D341Med (cell line): ENCODE measurements at regions not wholly inside any gene's neighbourhood (a gene's known extent, or its start where the extent isn't known, plus 50 kb on each side); places are given as distances from the start of the nearest gene placed in this dataset.

ENCODE experiments used
- DNase-seq: peaks from one replicate; pipeline ENCODE4 v3.0.0; 2012; ENCODE audit warnings: low spot score

DNA sequence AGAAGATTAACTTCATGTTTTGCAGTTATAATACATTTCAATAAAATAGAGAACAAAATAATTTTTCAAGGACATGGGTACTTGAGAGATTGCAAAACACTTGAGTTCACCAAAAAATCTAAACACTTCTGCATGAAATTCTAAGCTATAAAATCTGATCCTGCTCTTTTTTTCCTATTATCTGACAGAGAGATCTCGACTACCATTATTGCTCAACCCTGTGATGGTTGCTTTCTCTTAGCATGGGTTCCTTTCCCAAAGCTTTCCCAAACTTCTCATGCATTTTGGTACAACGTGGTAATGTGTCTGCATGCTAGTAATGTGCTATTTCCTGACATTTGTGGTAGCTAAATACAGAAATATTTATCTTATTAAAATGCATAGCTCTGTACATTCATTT lies 1243.1 kb upstream of the ADGRB3 start:
- DNase-seq, result no peak

DNA sequence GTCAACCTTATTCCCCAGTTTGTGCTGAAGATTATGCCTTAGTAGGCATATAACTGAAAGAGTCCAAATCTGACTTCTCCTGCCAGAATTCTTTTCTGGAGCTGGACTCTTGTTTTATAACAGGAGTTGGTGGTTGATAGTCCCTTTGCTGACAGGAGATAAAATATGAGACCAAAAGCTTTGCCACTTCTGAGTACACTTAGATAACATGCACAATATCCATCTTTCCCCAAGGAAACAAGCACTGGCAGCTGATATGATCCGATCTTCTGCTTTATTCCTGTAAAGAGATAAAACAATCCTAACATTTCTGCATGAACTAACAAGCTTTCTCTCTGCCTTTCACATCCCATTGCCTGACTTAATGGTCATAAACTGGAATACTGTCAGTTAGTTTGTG lies 1265.4 kb upstream of the ADGRB3 start:
- DNase-seq, result no peak

DNA sequence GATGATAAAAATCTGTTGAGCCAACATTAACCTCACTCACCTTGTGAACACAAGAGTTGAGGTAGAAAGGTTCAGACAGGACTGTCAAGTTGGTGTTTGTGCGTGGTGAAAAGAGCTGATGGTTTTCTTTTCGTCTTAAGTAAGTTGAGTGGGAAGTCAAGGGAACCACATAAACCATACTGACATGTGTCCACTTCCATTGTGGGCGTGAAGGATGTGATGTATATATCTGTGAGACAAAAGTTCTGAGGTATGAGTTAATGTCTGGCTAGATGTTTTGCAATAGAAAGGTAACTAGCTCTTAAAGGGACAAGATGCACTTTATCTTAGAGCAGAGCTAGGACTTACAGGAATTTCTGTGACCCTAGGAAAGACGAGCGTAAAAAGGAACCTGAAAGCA lies 1272.1 kb upstream of the ADGRB3 start:
- no peak for DNase-seq

DNA sequence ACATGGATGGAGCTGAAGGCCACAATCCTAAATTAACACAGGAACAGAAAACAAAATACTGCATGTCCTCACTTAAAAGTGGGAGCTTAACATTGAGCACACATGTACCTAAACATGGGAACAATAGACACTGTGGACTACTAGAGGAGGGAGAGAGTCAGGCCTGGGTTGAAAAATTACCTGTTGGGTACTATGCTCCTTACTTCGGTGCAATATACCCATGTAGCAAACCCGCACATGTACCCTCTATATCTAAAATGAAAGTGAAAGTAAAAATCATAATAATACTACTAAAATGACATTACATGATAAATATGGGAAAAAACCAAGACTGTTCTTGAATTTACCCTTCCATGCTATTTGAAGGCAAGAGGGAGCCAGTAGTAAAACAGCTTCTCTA lies 1273.8 kb upstream of the ADGRB3 start:
- no peak for DNase-seq

DNA sequence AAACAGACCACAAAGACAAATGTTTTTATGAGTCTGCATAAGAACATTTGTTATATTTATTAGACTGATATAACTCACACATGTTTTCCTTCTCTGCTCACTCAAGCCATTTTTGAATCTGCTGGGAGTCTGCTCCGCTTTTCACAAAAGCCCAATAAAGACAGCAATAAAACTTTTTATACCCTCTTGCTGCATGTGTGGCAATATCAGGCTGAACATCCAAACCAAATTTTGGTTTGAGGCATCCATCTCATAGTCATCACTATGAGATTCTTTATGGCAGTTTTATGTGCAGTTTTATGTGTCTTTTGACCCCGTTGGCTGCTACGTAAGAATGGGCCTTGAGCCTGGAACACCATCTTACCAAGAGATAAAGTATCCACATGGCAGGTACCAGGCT lies 1276.8 kb upstream of the ADGRB3 start:
- DNase-seq, result no peak

DNA sequence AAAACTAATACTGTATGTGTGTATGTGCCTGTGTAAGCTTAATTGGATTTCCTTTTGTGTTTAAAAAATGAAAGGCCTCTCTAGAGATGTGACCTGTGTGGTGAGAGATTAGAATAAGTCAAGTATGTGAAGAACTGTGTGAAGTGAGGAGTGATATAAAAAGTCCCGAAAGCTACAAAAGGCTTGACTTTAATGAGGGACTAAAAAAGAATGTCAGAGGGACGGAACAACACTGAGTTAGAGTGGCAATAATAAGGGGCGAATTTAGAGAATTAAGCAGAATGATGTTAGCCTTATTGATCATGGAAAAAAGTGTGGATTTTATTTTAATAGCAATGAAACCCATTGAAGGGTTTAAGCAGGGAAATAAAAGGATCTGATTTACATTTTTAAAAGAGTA lies 1281.2 kb upstream of the ADGRB3 start:
- DNase-seq, result no peak

DNA sequence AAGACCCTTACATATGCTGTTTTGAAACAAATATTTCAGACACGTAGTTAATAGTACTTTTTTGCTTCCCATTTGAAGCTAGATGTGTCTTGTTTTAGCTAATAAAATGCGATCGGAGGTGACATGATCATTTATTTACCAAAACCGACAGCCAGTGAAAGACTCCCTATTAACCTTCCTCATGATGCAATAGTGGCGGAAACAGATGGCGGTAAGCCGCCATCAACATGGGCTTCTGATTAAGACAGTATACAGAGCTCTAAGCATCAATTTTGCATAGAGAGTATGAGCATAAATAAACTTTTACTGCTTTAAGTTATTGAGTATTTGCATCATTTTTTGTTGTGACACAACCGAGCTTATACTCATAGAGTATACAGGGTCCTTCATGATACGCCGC lies 1282.4 kb upstream of the ADGRB3 start:
- no peak for DNase-seq

DNA sequence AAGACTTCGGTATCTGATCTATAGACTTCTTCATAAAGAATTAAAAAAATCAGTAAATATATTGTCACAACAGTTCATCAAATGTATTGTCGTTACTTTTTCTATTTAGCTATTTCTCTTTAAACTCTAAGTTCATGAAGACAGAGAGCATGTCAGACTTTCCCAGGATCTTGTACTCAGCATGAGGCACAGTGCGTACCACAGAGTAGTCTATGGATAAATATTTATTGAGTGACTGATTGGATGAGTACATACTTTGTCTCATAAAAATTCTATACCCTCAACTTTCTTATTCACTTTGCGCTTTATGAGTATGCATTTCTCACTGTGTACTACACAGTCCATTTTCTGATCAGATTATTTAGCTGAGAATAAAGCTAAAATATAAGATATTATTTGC lies 1284.4 kb upstream of the ADGRB3 start:
- no peak for DNase-seq

DNA sequence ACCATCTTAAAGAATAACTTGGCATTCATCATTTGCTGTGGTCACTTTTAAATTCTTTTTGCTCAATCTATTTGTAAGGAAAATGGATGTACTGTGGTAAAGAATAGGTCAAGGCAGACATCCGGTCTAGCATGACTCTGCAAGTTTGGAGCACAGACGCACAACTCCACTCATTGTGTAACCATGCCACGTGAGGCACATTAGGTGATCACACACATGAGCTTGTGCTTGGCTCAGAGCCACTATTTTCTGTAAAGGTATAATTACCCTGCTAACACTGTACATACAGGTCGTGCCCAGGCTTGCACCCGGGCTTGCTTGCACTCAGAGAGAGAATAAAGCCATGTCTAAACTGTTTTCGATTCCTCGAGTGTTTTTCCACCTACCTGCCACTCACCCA lies 1289.1 kb upstream of the ADGRB3 start:
- no peak for DNase-seq

DNA sequence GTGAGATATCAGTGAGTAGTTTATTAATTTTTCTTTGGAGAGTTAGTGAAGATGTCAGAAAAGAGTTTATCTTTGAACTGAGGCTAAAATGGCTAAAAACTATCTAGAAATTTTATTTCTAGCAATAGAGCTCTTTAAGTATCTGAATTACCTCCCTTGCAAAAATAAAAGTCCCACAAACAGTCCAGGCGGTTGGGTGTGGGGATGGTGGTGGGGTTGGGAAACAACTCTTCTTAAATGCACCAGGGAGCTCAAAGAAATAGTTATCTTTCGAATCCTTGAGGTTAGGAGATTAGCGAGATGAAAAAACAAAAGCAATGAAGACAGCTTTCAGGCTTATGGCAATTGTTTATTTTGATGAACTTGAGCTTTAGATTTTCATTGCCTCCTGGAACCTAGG lies 1299.1 kb upstream of the ADGRB3 start:
- no peak for DNase-seq

DNA sequence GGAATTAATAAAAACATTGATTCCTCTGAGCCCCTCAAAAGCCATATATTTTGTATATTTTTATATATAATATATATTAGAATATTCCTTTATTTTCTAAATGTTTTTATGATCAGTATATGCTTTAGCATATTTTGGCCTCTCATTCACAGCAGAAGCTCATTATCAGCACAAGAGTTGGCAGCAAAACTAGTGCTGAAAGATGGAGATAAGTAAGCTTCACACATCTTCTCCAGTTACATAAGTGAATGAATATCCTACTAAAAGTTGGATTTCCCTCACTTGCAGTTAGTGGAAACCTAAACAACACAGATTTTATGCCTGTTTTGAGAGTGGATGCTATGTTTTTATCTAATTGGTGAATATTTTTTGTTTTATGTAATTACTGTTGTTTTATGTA lies 1303.8 kb upstream of the ADGRB3 start:
- DNase-seq, result no peak

DNA sequence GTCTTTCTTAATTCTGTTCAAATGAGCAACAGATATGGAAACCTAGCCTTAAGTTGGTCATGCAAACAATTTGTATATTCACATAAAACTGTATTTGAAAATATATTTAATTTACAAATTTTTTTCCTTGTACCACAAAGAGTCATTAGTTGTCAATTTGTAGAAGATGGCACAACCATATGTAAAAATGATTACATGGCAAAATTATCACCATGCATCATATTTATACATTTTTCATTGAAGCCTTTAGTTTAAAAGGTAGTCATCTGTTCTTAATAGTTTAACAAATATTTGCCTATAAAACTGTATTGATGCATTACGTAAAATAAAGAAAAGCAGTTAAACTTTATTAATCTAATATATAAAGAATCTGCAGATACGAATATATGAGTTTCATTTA lies 1306.8 kb upstream of the ADGRB3 start:
- no peak for DNase-seq

DNA sequence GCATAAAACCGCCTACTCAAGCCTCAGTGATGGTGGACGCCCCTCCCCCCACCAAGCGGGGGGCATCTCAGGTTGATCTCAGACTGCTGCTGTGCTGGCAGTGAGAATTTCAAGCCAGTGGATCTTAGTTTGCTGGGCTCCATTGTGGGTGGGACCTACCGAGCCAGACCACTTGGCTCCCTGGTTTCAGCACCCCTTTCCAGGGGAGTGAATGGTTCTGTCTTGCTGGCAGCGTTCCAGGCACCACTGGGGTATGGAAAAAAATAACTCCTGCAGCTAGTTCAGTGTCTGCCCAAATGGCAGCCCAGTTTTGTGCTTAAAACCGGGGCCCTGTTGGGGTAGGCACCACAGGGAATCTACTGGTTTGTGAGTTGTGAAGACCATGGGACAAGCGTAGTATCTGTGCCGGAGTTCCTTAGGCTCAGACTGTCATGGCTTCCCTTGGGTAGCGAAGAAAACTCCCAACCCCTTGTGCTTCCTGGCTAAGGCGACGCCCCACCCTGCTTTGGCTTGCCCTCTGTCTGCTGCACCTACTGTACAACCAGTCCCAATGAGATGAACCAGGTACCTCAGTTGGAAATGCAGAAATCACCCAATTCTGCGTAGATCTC lies 1334.5 kb upstream of the ADGRB3 start:
- no peak for DNase-seq

DNA sequence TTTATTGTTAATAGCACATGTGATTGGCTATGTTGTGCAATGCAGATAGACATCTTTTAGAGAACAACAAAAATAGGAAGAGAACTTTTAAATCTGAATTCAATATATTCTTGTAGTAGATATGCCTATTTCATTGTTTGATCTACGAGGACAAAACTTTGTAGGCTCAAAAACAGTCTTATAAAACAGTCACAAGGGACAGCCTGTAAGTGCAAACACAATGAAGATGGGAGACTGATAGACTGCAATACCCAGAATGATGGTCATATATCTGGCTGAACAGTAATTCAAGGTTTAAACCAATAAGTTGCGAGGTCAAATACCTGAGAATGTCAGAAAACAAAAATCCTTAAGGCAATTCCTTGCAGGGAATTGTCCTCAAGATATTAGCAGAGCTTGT lies 1342.9 kb upstream of the ADGRB3 start:
- no peak for DNase-seq

DNA sequence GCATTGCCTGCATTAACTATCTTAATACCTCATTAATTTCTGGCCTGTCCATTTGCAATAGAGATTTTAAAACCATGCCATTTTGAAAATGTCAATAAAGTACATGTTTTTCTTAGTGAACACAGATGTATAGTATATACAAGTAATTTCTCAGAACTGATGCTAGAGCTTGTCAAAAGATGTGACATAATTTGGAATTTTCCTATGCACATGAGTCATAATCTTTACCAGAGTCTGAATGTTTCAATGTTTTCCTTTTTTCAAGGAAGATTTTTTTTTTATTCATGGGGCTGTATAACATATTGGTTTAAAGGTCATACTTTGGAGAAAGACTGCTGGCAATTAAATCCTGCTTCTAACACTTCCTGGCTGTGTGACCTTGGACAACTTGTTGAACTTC lies 1347.5 kb upstream of the ADGRB3 start:
- DNase-seq, result no peak

DNA sequence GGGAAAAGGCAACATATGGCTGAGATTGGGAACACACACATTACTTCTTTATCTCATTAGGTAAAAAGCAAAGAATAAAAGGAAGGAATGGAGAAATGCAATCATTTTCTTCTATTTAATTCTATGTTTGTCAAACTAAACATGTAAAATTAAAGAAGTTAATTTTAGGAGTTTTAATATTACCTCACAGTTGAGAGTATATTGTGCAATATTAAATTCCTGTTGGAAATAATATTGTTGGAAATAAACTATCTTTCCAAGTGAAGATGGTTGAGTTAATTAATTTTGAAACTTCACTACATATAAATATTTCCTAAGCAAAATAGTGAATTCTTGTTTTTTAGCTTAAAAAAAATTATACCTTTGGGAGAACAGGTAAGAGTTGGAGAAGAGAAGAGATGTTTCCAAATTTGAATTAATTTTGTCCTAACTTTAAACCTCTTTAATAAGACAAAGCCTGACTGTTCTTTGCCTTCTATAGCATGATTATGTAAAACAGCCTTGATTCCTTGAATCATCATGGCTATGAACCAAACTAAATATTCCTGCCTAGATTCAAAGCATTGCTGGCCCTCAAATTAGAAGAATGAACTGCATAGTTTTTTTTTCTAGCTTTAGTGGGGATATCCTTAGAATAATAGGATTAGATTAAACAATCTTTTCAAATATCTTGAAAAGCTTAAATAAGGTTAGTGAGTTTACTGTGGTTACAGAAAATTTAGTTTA lies 1349.1 kb upstream of the ADGRB3 start:
- no peak for DNase-seq

DNA sequence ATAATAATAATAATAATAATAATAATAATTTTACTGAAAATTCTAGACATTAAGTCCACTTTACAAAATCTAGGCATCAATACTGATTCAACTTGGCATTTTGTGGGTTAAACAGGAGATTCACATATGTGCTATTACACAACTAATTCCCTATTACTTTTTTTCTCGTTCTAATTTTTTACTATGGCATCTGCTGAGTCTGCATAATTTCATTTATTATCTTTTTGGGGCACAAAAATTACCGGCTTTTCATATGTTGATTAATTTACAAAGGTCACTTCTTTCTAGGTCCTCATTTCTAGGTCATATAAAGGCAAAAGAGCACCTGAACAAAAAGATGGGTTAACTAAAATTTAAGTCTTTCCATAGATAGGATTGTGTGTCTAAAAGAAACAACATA lies 1357.8 kb upstream of the ADGRB3 start:
- DNase-seq, result no peak

DNA sequence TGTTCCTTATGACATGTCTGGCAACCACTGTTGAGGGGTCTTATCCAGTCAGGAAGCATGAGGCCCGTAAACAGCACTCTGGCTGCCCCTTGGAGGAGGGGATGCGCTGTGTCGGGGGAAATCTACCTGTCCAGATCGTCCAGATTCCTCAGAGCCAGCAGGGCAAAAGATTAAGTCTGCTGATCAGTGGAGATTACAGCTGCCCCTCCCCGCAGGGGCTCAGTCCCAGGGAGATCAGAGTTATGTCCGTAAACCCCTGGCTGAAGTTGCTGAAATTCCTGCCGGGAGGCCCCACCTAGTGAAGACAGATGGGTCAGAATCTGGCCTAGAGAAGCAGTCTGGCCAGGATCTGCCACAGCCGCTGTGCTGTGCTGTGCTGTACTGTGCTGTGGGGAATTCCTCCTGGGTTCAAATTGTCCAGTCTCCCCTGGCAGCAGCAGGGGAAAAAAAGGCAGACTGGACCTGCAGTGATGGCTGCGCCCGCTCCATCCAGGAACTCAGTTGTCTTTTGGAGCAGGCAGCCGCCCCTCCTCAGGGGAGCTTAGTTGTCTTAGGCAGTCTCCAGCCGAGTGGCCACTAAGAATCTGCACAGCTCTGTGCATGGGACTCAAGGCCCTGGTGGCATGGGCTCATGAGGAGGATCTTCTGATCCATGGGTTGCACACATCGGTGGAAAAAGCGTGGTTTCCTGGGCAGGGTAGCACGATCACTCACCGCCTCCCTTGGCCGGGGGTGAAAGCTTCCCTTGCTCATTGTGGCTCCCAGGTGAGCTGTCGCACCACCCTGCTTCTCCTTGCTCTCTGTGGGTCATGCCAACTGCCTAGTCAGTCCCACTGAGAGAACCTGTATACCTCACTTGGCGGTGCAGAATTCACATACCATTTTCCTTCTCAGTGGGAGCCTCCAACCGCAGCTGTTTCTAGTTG lies 1368.8 kb upstream of the ADGRB3 start:
- no peak for DNase-seq

DNA sequence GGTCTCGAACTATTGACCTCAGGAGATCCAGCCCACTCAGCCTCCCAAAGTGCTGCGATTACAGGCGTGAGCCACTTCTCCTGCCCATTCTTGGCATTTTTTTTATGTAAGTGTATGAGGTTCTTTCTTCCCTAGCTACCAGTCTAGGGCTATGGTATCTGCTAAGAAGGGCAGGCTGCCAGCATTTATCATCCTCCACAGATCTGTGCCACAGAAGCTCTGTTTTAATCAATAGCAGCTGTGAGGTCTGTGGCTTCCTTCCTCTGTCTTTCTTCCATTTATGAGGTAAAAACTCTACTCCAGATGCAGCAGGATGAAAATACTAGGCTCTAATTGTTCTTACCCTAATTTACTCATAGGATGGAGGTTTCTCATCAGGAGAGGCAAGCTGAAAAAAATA lies 1382.4 kb upstream of the ADGRB3 start:
- DNase-seq, result no peak

DNA sequence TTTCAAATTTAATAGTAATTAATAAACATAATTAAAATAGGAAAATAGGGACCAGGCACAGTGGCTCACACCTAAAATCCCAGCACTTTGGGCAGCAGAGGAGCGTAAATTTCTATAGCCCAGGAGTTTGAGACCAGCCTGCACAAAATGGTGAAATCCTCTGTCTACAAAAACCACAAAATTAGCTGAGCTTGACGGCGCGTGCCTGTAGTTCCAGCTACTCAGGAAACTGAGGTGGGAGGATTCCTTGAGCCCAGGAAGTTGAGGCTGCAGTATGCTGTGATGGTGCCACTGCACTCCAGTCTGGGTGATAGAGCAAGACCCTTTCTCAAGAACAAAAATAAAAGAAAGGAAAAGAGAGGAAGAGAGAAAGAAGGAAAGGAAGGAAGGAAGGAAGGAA lies 1387.0 kb upstream of the ADGRB3 start:
- no peak for DNase-seq

DNA sequence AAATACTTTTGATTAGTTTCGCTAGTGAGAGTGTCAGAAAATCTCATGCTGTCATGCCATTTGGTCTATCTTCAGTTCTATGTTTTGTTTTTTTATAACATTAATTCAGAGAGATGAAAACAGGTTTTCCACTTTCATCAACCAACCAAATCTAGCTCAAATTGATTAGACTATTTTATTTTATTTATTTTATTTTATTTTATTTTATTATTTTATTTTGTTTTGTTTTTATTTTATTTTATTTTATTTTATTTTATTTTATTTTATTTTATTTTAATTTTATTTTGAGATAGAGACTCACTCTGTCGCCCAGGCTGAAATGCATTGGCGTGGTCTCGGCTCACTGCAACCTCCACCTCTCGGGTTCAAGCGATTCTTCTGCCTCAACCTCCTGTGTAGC lies 1391.0 kb upstream of the ADGRB3 start:
- no peak for DNase-seq

DNA sequence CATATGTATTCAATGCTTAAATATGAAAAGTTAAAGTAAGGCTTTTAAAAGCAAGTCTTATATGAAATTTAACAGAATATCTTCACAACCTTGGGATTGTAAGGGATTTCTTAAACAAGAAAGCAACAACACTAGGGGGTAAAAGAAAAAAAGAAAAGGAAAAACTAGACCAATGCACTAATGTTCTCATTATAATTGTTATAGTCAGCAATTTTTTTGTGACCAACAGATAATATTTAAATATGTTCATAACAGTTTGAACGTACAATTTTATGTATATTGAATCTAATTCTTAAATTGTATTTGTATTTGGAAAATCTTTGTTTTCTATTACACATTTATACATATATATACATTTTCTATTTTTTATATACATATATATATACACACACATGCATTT lies 1397.8 kb upstream of the ADGRB3 start:
- no peak for DNase-seq

DNA sequence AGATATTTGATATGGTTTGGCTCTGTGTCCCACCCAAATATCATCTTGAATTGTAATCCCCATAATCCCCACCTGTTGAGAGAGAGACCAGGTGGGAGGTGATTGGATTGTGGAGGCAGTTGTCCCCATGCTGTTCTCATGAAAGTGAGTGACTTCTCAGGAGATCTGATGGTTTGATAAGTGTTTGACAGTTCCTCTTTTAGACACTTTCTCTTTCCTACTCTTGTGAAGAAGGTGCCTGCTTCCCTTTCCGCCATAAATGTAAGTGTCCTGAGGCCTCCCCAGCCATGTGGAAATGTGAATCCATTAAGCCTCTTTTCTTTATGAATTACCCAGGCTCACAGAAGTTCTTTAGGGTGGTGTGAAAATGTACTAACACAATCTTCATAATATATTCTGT lies 1404.0 kb upstream of the ADGRB3 start:
- DNase-seq, result no peak
